Esophagus (tissue), 2 donors: ENCODE measurements at regions not wholly inside any gene's neighbourhood (a gene's known extent, or its start where the extent isn't known, plus 50 kb on each side); places are given as distances from the start of the nearest gene placed in this dataset.
"Not testable (repeated sequence)": the region's sequence is repeated elsewhere in the genome, so short reads cannot be mapped to it uniquely, and the experiment has no call there.

ENCODE experiments used
- H3K27ac ChIP-seq, 2 donors: one replicate each; pipeline ENCODE4 v1.5.1; 2013; ENCODE audit warnings: low read depth in 2 of 2, mild to moderate bottlenecking in 2 of 2, inconsistent platforms in 1 of 2, low read length in 1 of 2, moderate library complexity in 1 of 2
- H3K27me3 ChIP-seq, 2 donors: one replicate each; pipeline ENCODE4 v1.6.1; 2013; ENCODE audit warnings: low read length in 2 of 2, control low read depth in 1 of 2, mild to moderate bottlenecking in 1 of 2; ENCODE audit not compliant: insufficient read depth in 2 of 2, control insufficient read depth in 1 of 2
- H3K36me3 ChIP-seq, 2 donors: one replicate each; pipeline ENCODE4 v1.6.1; 2013; ENCODE audit warnings: low read length in 1 of 2; ENCODE audit not compliant: control insufficient read depth in 2 of 2, insufficient read depth in 2 of 2
- H3K4me1 ChIP-seq, 2 donors: one replicate each; pipeline ENCODE4 v1.6.1; 2013; ENCODE audit warnings: low read length in 1 of 2; ENCODE audit not compliant: control insufficient read depth in 2 of 2, insufficient read depth in 2 of 2
- H3K4me3 ChIP-seq, 2 donors: one replicate each; pipeline ENCODE4 v1.5.1; 2013; ENCODE audit warnings: low read length in 2 of 2, mild to moderate bottlenecking in 2 of 2, low read depth in 1 of 2, moderate library complexity in 1 of 2
- H3K9me3 ChIP-seq, 2 donors: one replicate each; pipeline ENCODE4 v1.6.1; 2013; ENCODE audit warnings: mild to moderate bottlenecking in 2 of 2, low read depth in 1 of 2, low read length in 1 of 2, moderate library complexity in 1 of 2; ENCODE audit not compliant: control insufficient read depth in 2 of 2, insufficient read depth in 1 of 2
- WGBS, 2 donors: extraction: QIAGEN DNeasy Blood & Tissue Kit; methylation state at CpG; one replicate each; pipeline ENCODE4 v1.1.7; 2013; 5-methylcytosine and 5-hydroxymethylcytosine counted together
- donor health status: healthy with polysubstance abuse.
- donor health status: Bipolar disorder and iron deficiency.

DNA sequence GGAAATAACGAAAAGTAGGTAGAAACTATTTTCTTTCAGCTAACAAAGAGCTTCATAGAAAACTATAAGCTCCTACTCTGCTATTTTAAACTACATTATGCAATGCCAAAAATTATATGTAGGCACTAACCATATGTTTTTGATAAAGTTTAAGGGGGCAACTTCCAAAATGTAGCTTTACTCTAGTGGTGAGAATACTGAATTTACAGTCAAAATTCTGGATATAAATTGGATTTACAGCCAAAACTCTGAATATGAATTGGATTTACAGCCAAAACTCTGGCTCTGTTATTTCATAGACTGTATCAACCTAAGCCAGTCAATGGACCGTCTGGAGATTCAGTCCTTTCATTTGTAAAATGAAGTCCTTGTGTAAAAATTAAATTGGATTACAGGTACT is 86.8 kb upstream of the ANK3 start:
- no peaks in the 10 kb centered on the region for H3K9me3 ChIP-seq
- H3K27ac ChIP-seq, result no peak overlapping the region
- no peaks in the 10 kb centered on the region for H3K4me1 ChIP-seq
- H3K4me3 ChIP-seq, result no peak overlapping the region
- H3K36me3 ChIP-seq, result no peaks in the 10 kb centered on the region
- H3K27me3 ChIP-seq, result no peaks in the 10 kb centered on the region
- WGBS, 2 donors, result 93 to 100% methylated on average over 2 of the region's 2 CpGs

DNA sequence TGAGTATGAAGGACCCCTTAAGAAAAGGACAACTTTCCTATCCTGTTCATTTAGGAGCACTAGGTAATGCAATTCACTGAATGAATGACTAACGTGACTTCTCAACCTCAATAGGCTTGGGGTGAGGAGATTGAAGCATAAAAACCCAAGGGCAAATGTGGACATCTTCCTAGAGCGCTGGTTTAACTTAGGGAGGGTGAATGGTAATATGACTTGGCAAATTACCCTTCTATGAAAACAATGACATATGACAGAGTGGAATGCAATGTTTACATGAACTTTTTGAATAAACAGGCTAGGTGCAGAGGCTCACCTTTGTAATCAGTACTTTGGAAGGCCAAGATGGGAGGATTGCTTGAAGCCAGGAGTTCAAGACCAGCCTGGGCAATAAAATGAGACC is 83.9 kb upstream of the ANK3 start:
- Histone ChIP-seq H3K27ac (no peak overlapping the region), H3K4me3 (no peak overlapping the region), H3K9me3 (no peaks in the 10 kb centered on the region), H3K36me3 (no peaks in the 10 kb centered on the region), H3K27me3 (no peaks in the 10 kb centered on the region), H3K4me1 (no peaks in the 10 kb centered on the region)
- 54 to 69% methylated on average over 2 of the region's 2 CpGs for WGBS, 2 donors

DNA sequence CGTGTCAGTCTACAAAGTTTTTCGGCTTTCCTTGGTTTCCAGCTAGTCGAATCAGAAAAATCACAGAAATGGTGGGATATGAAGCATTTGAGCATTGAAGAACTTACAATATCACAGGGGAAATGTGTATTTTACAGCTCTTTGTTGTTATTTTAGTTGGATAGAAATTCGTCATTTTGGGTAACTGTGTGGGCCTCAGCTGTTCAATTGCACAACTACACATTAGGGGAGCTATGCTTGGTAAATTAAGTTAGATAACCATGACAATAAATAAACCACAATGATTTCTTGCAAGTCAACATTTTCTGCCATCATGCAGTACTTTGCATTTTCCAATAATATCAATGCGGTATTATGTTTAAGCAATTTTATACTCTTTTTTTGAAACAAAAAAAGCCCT is 80.4 kb upstream of the ANK3 start:
- Histone ChIP-seq H3K27me3 (no peaks in the 10 kb centered on the region), H3K4me1 (no peaks in the 10 kb centered on the region), H3K27ac (no peak overlapping the region), H3K4me3 (no peak overlapping the region), H3K9me3 (no peaks in the 10 kb centered on the region), H3K36me3 (no peaks in the 10 kb centered on the region)
- WGBS, 2 donors, result 92 to 95% methylated on average over 5 of the region's 5 CpGs

DNA sequence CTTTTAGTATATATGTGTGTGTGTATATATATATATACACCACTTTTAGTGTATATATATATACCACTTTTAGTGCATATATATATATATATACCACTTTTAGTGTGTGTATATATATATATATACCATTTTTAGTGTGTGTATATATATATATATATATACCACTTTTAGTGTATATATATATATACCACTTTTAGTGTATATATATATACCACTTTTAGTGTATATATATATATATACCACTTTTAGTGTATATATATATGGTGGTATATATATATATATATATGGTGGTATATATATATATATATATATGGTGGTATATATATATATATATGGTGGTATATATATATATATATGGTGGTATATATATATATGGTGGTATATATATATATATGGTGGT is 79.5 kb upstream of the ANK3 start:
- not testable (repeated sequence) for H3K9me3 ChIP-seq, H3K4me1 ChIP-seq, H3K36me3 ChIP-seq, H3K4me3 ChIP-seq, H3K27me3 ChIP-seq, H3K27ac ChIP-seq

DNA sequence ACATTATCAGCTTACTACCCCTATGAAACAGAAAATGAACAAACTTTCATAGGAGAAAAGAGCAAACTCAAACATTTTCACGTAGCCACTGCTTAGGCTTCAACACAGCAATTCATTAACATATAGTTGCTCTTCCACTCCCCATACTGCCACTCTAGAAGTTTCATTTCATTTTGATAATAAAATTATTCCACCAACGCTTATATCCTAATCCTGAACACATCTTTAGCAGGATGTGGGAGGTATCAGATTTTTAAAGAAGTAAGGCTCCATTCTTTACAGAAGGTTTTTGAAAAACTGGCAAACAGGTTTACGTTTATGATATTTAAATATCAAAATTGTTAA is 77.5 kb upstream of the ANK3 start:
- WGBS, 2 donors, result 80 to 81% methylated on average over 3 of the region's 3 CpGs

DNA sequence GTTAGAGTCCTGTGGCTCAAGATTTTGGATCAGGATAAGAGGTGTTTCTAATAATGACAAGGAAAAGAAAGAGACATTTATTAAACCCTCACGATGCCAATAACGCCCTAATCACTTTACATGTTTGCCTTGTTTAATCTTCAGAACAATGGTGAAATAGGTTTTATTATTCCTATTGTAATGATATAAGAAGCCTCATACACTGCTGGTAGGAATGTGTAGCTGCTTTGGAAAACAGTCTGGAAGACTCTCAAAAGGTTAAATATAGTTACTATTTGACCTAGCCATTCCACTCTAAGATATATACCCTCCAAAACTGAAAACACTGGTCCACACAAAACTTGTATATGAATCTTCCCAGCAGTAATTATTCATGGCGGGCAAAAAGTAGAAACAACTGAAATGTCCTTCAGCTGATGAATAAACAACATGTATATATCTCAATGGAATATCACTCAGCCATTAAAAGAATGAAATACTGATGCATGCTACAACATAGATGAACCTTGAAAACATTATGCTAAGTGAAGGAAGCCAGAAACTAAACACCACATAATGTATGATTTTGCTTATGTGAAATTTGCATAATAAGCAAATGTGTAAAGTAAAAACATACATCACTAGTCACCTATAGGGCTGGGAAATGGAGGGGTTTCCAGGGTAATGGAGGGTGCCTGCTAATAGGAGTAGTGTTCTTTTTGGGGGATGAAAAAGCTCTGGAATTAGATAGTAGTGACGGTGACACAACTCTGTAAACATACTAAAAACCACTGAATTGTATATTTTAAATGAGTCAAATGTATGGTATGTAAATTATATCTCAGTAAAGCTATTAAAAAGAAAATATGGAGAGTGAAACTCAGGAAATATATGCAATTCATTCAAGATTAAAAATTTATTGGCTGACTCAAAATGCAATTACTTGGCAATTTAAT is 76.9 kb upstream of the ANK3 start:
- H3K4me1 ChIP-seq, result no peaks in the 10 kb centered on the region
- no peak overlapping the region for H3K27ac ChIP-seq
- no peak overlapping the region for H3K4me3 ChIP-seq
- WGBS, 2 donors, result 80 to 92% methylated on average over 4 of the region's 4 CpGs
- no peaks in the 10 kb centered on the region for H3K9me3 ChIP-seq
- no peaks in the 10 kb centered on the region for H3K27me3 ChIP-seq
- no peaks in the 10 kb centered on the region for H3K36me3 ChIP-seq

More for the DNA sequence above, 77.5 kb upstream of the ANK3 start:
- Histone ChIP-seq H3K9me3 (no peaks in the 10 kb centered on the region), H3K36me3 (no peaks in the 10 kb centered on the region), H3K4me1 (no peaks in the 10 kb centered on the region), H3K27me3 (no peaks in the 10 kb centered on the region), H3K27ac (no peak overlapping the region), H3K4me3 (no peak overlapping the region)

DNA sequence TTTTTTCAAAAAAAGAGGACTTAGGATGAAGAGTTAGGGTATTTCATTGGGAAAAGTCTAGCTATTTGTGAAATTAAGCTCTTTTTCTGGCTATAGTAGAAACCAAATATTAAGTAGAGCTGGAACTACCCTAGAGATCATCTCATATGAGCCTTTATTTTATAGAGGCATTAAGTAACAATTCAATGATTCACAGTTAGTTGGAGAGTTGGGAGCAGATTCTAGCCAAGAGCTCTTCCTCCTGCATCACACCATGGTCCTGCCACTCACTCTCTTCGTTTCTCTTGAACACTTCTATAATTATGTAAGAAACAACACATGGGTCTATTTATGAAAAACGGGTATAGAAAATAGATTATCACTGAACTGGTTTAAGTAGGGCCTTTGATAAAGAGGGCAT is 76.1 kb upstream of the ANK3 start:
- no peaks in the 10 kb centered on the region for H3K4me1 ChIP-seq
- H3K27me3 ChIP-seq, result no peaks in the 10 kb centered on the region
- 72 to 76% methylated on average over 2 of the region's 2 CpGs for WGBS, 2 donors
- H3K36me3 ChIP-seq, result no peaks in the 10 kb centered on the region
- no peak overlapping the region for H3K27ac ChIP-seq
- H3K4me3 ChIP-seq, result no peak overlapping the region
- H3K9me3 ChIP-seq, result no peaks in the 10 kb centered on the region

DNA sequence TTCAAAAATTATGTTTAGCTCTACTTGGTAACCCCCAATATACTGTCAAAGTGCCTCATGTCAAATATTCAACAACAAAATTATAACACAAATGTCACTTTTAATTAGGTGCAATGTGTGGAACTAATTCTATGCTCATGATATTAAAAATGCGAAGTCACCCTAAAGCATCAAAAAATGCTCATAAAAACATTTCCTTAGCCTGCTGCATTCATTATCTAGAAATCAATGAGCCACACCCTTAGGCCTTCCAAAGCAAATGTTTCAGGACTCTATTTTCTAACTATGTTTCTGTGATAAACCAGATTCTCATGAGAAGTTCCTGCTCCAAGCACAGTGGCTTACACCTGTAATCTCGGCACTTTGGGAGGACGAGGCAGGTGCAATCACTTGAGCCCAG is 75.0 kb upstream of the ANK3 start:
- 89 to 96% methylated on average over 3 of the region's 3 CpGs for WGBS, 2 donors
- no peaks in the 10 kb centered on the region for H3K27me3 ChIP-seq
- H3K36me3 ChIP-seq, result no peaks in the 10 kb centered on the region
- no peak overlapping the region for H3K4me3 ChIP-seq
- H3K9me3 ChIP-seq, result no peaks in the 10 kb centered on the region
- no peaks in the 10 kb centered on the region for H3K4me1 ChIP-seq
- H3K27ac ChIP-seq, result no peak overlapping the region

DNA sequence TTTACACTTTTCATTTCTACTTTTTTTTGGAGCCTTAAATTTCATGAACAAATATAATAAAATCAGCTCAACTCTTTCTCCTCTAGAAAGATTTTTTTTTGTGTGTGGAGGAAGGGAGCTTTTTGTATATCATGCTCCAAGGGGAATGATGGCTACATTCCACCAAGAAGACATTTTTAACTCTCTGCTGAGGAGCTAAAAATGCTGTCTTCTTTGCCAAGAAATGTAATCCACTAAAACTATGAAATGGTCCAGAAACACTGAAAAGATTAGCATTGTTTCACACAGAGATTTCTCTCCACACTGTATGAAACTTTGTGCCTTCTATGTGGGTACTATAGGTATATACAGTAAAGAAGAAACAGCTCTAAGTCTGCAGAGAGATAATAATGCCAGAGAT is 74.1 kb upstream of the ANK3 start:
- Histone ChIP-seq H3K27me3 (no peaks in the 10 kb centered on the region), H3K9me3 (no peaks in the 10 kb centered on the region), H3K4me1 (no peaks in the 10 kb centered on the region), H3K27ac (no peak overlapping the region), H3K36me3 (no peaks in the 10 kb centered on the region), H3K4me3 (no peak overlapping the region)

DNA sequence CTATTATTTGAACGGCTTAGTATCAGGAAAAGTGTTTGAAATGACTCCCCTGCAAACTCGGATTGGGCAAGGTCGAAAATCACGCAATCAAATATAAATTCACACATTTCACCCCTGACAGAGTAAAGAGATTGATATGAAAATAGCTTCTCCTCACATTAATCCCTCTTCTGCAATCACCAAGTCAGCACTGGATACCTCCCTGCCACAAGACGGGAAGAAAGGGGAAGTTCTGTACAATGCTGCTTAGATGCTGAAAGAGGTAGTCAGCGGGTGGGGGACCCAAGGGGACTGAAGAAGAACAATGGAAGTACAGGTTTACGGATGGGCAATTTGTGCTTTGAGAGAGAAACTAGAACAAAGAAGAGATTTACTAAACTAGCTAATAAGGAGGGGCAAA is 72.0 kb upstream of the ANK3 start:
- no peak overlapping the region for H3K4me3 ChIP-seq
- no peaks in the 10 kb centered on the region for H3K9me3 ChIP-seq
- no peaks in the 10 kb centered on the region for H3K4me1 ChIP-seq
- no peaks in the 10 kb centered on the region for H3K27me3 ChIP-seq
- H3K36me3 ChIP-seq, result no peaks in the 10 kb centered on the region
- H3K27ac ChIP-seq, result no peak overlapping the region
- 80 to 83% methylated on average over 7 of the region's 7 CpGs for WGBS, 2 donors
